Lower leg skin (tissue), 3 donors: ENCODE measurements at regions not wholly inside any gene's neighbourhood (a gene's known extent, or its start where the extent isn't known, plus 50 kb on each side); places are given as distances from the start of the nearest gene placed in this dataset.

Experiments used
- CTCF ChIP-seq, 3 donors: fragments of 450-650 bp; IDR thresholded peaks; one replicate each; pipeline ENCODE4 v1.5.1; 2016; ENCODE audit warnings: antibody characterized with exemption in 3 of 3, mild to moderate bottlenecking in 3 of 3, moderate library complexity in 2 of 3
- POLR2A ChIP-seq, 2 donors: fragments of 450-650 bp; IDR thresholded peaks; one replicate each; pipeline ENCODE4 v1.6.1; 2016 to 2017; ENCODE audit warnings: antibody characterized with exemption in 2 of 2, mild to moderate bottlenecking in 1 of 2, moderate library complexity in 1 of 2

GRCh38 chr2:153077311-153077710 is 358.9 kb downstream of the ARL6IP6 start:
- TF ChIP-seq CTCF (IDR thresholded peaks at IDR 0.05) (no peak), POLR2A (IDR thresholded peaks at IDR 0.05) (no peak)
